Gastrocnemius medialis (tissue), 4 donors: ENCODE measurements at regions not wholly inside any gene's neighbourhood (a gene's known extent, or its start where the extent isn't known, plus 50 kb on each side); places are given as distances from the start of the nearest gene placed in this dataset.

Experiments
- ATAC-seq, 2 donors: fragments of 150-250 bp; one replicate each; pipeline ENCODE4 v1.9.1; 2016
- DNase-seq, 2 donors: peaks; one replicate each; pipeline ENCODE4 v3.0.0-alpha.2; 2019
- H3K27ac ChIP-seq, 4 donors: fragments of 200-600 bp; sonication (generic); 1 replicate in 1 of 4; 2 replicates in 3 of 4; pipeline ENCODE4 v1.5.1; 2016 to 2018; ENCODE audit warnings: mild to moderate bottlenecking in 2 of 4, moderate library complexity in 1 of 4
- H3K27me3 ChIP-seq, 3 donors: fragments of 200-600 bp; sonication (generic) in 2 of 3; 1 replicate in 1 of 3; 2 replicates in 2 of 3; pipeline versions ENCODE4 v1.5.1 to v1.6.0; 2016 to 2019; ENCODE audit warnings: mild to moderate bottlenecking in 1 of 3, moderate library complexity in 1 of 3
- H3K36me3 ChIP-seq, 2 donors: fragments of 200-600 bp; sonication (generic) in 1 of 2; one replicate each; pipeline ENCODE4 v1.5.1; 2017 to 2018
- H3K4me1 ChIP-seq, 2 donors: fragments of 200-600 bp; sonication (generic) in 1 of 2; one replicate each; pipeline ENCODE4 v1.5.1; 2016 to 2017; ENCODE audit warnings: mild to moderate bottlenecking in 2 of 2
- H3K4me3 ChIP-seq, 4 donors: fragments of 200-600 bp; sonication (generic) in 3 of 4; 1 replicate in 1 of 4; 2 replicates in 3 of 4; pipeline ENCODE4 v1.5.1; 2016 to 2019; ENCODE audit warnings: mild to moderate bottlenecking in 2 of 4
- H3K9me3 ChIP-seq, 3 donors: fragments of 200-600 bp; sonication (generic) in 2 of 3; 1 replicate in 1 of 3; 2 replicates in 2 of 3; pipeline ENCODE4 v1.5.1; 2016 to 2019
- POLR2A ChIP-seq, 2 donors: fragments of 450-650 bp; IDR thresholded peaks; one replicate each; pipeline ENCODE4 v1.6.1; 2017; ENCODE audit warnings: antibody characterized with exemption in 2 of 2, mild to moderate bottlenecking in 2 of 2, moderate library complexity in 2 of 2
- in situ Hi-C, 4 donors: fragments of 200-750 bp; cut with MboI; loops; one replicate each; pipeline versions ENCODE4 v1.15.0 to v1.8.0; 2017; ENCODE audit warnings: low sequenced_read_pairs in 4 of 4
- intact Hi-C: fragments of 100-400 bp; cut with DNase I; formaldehyde crosslinking; loops from one replicate; pipeline ENCODE4 v1.15.1; 2023; ENCODE audit warnings: low total_unique reads
- TF ChIP-seq, protein P1 (sequence below), 5 experiments: fragments of 450-650 bp in 3 of 5; fragments of 200-600 bp in 2 of 5; sonication (generic) in 2 of 5; IDR thresholded peaks in 4 of 5; conservative IDR thresholded peaks in 1 of 5; 1 replicate in 4 of 5; 2 replicates in 1 of 5; pipeline ENCODE4 v1.5.1; 2016 to 2019; ENCODE audit warnings: antibody characterized with exemption in 5 of 5, mild to moderate bottlenecking in 3 of 5, moderate library complexity in 3 of 5

DNA sequence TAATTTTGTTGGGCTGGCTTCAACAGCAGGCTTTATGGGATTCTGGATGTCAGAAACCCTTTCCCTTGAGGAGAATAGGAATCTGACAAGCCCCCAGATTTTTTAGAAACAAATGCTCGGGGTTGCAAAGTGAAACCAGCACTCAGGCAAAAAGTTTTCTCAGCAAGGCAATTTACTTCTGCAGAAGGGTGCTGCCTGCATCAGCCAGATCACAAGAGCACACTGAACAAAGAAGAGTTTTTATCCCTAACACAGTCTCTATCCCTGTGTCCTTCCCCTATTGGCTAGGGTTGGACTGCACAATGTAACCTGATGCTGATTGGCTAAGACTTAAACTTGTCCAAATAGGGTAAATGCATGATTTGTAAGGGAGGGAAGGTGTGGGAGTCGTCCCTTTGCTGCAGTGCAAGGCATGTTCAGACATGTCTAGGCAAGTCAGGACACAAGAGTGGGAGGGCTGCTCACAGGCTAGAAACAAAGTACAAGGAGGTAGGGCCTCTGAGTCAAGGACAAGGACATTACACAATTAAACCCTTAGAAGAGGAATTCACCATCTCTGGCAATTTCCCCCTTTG is 175.8 kb downstream of the CCNG2 start:
- H3K27ac ChIP-seq, result no peak overlapping the region
- no peaks in the 10 kb centered on the region for H3K27me3 ChIP-seq
- ATAC-seq, result no peak
- H3K4me3 ChIP-seq, result no peak overlapping the region
- in situ Hi-C loops, result no loop called here
- no peak for TF ChIP-seq POLR2A (IDR thresholded peaks at IDR 0.05)
- no peaks in the 10 kb centered on the region for H3K4me1 ChIP-seq
- intact Hi-C loops, result no loop called here
- peaks cover 0 to 6% (median 0%) of the 10 kb centered on the region in 3 donors for H3K9me3 ChIP-seq
- H3K36me3 ChIP-seq, result no peaks in the 10 kb centered on the region
- no peak for DNase-seq

GRCh38 chr4:77336411-77337142 is 179.6 kb downstream of the CCNG2 start:
- in situ Hi-C loops (no loop called here), intact Hi-C loops (no loop called here)
- DNase-seq (no peak), ATAC-seq (no peak)
- H3K27me3 ChIP-seq, result no peaks in the 10 kb centered on the region
- TF ChIP-seq, protein P1, sequence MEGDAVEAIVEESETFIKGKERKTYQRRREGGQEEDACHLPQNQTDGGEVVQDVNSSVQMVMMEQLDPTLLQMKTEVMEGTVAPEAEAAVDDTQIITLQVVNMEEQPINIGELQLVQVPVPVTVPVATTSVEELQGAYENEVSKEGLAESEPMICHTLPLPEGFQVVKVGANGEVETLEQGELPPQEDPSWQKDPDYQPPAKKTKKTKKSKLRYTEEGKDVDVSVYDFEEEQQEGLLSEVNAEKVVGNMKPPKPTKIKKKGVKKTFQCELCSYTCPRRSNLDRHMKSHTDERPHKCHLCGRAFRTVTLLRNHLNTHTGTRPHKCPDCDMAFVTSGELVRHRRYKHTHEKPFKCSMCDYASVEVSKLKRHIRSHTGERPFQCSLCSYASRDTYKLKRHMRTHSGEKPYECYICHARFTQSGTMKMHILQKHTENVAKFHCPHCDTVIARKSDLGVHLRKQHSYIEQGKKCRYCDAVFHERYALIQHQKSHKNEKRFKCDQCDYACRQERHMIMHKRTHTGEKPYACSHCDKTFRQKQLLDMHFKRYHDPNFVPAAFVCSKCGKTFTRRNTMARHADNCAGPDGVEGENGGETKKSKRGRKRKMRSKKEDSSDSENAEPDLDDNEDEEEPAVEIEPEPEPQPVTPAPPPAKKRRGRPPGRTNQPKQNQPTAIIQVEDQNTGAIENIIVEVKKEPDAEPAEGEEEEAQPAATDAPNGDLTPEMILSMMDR (IDR thresholded peaks at IDR 0.05 in 4 of 5, conservative IDR thresholded peaks at IDR 0.05 in 1 of 5), result no peak
- TF ChIP-seq POLR2A (IDR thresholded peaks at IDR 0.05), result no peak
- no peaks in the 10 kb centered on the region for H3K36me3 ChIP-seq
- H3K4me1 ChIP-seq, result no peaks in the 10 kb centered on the region
- peaks cover 0 to 6% (median 0%) of the 10 kb centered on the region in 3 donors for H3K9me3 ChIP-seq
- no peak overlapping the region for H3K27ac ChIP-seq
- H3K4me3 ChIP-seq, result no peak overlapping the region

DNA sequence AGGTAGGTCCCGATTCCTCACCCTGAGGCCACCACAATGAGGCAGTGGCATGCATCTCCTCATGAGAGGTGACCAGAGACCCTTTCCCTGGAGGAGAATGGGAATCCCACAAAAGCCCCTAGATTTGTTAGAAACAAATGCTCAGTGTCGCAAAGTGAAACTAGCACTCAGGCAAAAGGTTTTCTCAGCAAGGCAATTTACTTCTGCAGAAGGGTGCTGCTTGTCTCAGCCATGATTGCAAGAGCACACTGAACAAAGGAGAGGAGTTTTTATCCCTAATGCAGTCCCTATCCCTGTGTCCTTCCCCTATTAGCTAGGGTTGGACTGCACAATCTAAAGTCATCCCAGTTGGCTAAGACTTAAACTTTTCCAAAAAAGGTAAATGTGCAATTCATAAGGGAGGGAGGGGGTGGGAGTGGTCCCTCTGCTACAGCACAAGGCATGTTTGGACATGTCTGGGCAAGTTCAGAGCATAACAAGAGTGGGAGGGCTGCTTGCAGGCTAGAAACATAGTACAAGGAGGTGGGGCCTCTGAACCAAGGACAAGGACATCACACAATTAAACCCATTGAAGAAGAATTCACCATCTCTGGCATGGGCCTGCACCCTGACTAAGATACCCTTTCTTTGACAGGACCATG is 185.3 kb downstream of the CCNG2 start:
- H3K36me3 ChIP-seq, result no peaks in the 10 kb centered on the region
- no peak overlapping the region for H3K27ac ChIP-seq
- H3K9me3 ChIP-seq, result no peaks in the 10 kb centered on the region
- in situ Hi-C loops (no loop called here), intact Hi-C loops (no loop called here)
- peaks cover 0 to 3% (median 0%) of the 10 kb centered on the region in 3 donors for H3K27me3 ChIP-seq
- H3K4me1 ChIP-seq, result no peaks in the 10 kb centered on the region
- ATAC-seq (no peak), DNase-seq (no peak)
- no peak overlapping the region for H3K4me3 ChIP-seq
- TF ChIP-seq POLR2A (IDR thresholded peaks at IDR 0.05), result no peak
- TF ChIP-seq, protein P1 (IDR thresholded peaks at IDR 0.05 in 4 of 5, conservative IDR thresholded peaks at IDR 0.05 in 1 of 5), result no peak

DNA sequence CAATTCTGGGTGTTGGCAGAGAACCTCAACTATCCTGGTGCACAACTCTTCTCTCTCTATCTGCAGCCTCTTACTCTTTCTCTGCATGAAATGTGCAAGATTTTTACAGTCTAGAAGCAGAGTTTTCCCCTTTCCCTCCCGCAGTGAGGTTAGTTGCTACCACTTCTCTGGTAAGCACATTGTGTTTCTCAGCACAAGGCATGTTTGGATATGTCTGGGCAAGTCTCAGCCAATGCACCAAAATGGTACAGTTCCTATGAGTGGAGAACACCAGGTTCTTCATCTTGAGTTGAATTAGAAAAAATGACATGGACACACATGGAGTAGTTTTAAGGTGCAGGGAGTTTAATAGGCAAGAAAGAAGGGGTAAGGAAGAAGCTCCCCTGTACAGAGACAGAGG is 187.0 kb downstream of the CCNG2 start:
- Histone ChIP-seq H3K9me3 (no peaks in the 10 kb centered on the region), H3K4me1 (no peaks in the 10 kb centered on the region), H3K27me3 (peaks cover 0 to 3% (median 0%) of the 10 kb centered on the region in 3 donors), H3K4me3 (no peak overlapping the region), H3K27ac (no peak overlapping the region), H3K36me3 (no peaks in the 10 kb centered on the region)
- ATAC-seq, result no peak
- in situ Hi-C loops (no loop called here), intact Hi-C loops (no loop called here)
- TF ChIP-seq POLR2A (IDR thresholded peaks at IDR 0.05), result no peak
- TF ChIP-seq, protein P1 (IDR thresholded peaks at IDR 0.05 in 4 of 5, conservative IDR thresholded peaks at IDR 0.05 in 1 of 5), result no peak
- no peak for DNase-seq

GRCh38 chr4:77344784-77345183 is 187.8 kb downstream of the CCNG2 start:
- Histone ChIP-seq H3K27ac (no peak overlapping the region), H3K27me3 (peaks cover 0 to 3% (median 0%) of the 10 kb centered on the region in 3 donors), H3K36me3 (no peaks in the 10 kb centered on the region), H3K9me3 (no peaks in the 10 kb centered on the region), H3K4me3 (no peak overlapping the region), H3K4me1 (no peaks in the 10 kb centered on the region)
- TF ChIP-seq, protein P1 (IDR thresholded peaks at IDR 0.05 in 4 of 5, conservative IDR thresholded peaks at IDR 0.05 in 1 of 5), result no peak
- TF ChIP-seq POLR2A (IDR thresholded peaks at IDR 0.05), result no peak
- ATAC-seq, result no peak
- DNase-seq, result no peak
- intact Hi-C loops (no loop called here), in situ Hi-C loops (no loop called here)
